ENCODE measurements at regions not wholly inside any gene's neighbourhood (a gene's known extent, or its start where the extent isn't known, plus 50 kb on each side); places are given as distances from the start of the nearest gene placed in this dataset.

- no peak for TF ChIP-seq CTCF (IDR thresholded peaks at IDR 0.05)
- no peak for TF ChIP-seq ZFX (IDR thresholded peaks at IDR 0.05; ENCODE audit: borderline replicate concordance)
Observed at GRCh38 chr21:15423676-15424445, 305.9 kb upstream of the USP25 start.
